Stimulated activated effector memory CD8-positive, alpha-beta T cell treated with anti-CD3 and anti-CD28 coated beads, Interleukin-12 subunit alpha, Interleukin-12 subunit beta, amount 100 ng/mL, for 72 hours (primary cell): ENCODE measurements at regions not wholly inside any gene's neighbourhood (a gene's known extent, or its start where the extent isn't known, plus 50 kb on each side); places are given as distances from the start of the nearest gene placed in this dataset.

ENCODE experiments used
- ATAC-seq: fragments of 150-1000 bp; cut with Tn5 transposase; 2 replicates; pipeline ENCODE4 v1.10.0; 2021
- DNase-seq, 2 donors: peaks; one replicate each; pipeline ENCODE4 v3.0.0; 2021 to 2022; ENCODE audit warnings: low spot score in 2 of 2
- H3K27ac Mint-ChIP-seq: one replicate; pipeline ENCODE4 v1.8.0; 2022; ENCODE audit warnings: mild to moderate bottlenecking, mixed read lengths
- H3K36me3 Mint-ChIP-seq: one replicate; pipeline ENCODE4 v1.8.0; 2022; ENCODE audit warnings: mild to moderate bottlenecking, mixed read lengths
- H3K4me1 Mint-ChIP-seq: one replicate; pipeline ENCODE4 v1.8.0; 2022; ENCODE audit warnings: mixed read lengths
- H3K4me3 Mint-ChIP-seq: one replicate; pipeline ENCODE4 v1.8.0; 2022; ENCODE audit warnings: mild to moderate bottlenecking, mixed read lengths
- H3K9me3 Mint-ChIP-seq: one replicate; pipeline ENCODE4 v1.8.0; 2022; ENCODE audit warnings: mixed read lengths

GRCh38 chr4:58644549-58644948 is 1534.4 kb upstream of the IGFBP7 start:
- ATAC-seq (no peak), DNase-seq (no peak)
- no peaks in the 10 kb centered on the region for H3K4me1 Mint-ChIP-seq
- no peak overlapping the region for H3K27ac Mint-ChIP-seq
- no peaks in the 10 kb centered on the region for H3K36me3 Mint-ChIP-seq
- no peak overlapping the region for H3K4me3 Mint-ChIP-seq
- peaks cover 25% of the 10 kb centered on the region for H3K9me3 Mint-ChIP-seq

GRCh38 chr4:58636381-58636780 is 1526.2 kb upstream of the IGFBP7 start:
- no peak for ATAC-seq
- H3K4me3 Mint-ChIP-seq = no peak overlapping the region
- H3K36me3 Mint-ChIP-seq = no peaks in the 10 kb centered on the region
- H3K9me3 Mint-ChIP-seq = peaks cover 41% of the 10 kb centered on the region
- no peak overlapping the region for H3K27ac Mint-ChIP-seq
- DNase-seq = no peak
- no peaks in the 10 kb centered on the region for H3K4me1 Mint-ChIP-seq

- ATAC-seq (no peak), DNase-seq (no peak)
- Mint-ChIP-seq H3K36me3 (no peaks in the 10 kb centered on the region), H3K4me3 (no peak overlapping the region), H3K4me1 (no peaks in the 10 kb centered on the region), H3K27ac (no peak overlapping the region), H3K9me3 (peaks cover 20% of the 10 kb centered on the region)
These were observed 1507.0 kb upstream of the IGFBP7 start for GRCh38 chr4:58617226-58617625.

GRCh38 chr4:58611012-58611411 is 1500.8 kb upstream of the IGFBP7 start:
- H3K9me3 Mint-ChIP-seq = peaks cover 15% of the 10 kb centered on the region
- ATAC-seq = no peak
- no peak overlapping the region for H3K4me3 Mint-ChIP-seq
- no peak overlapping the region for H3K27ac Mint-ChIP-seq
- no peak for DNase-seq
- H3K4me1 Mint-ChIP-seq = no peaks in the 10 kb centered on the region
- no peaks in the 10 kb centered on the region for H3K36me3 Mint-ChIP-seq

- Mint-ChIP-seq H3K36me3 (no peaks in the 10 kb centered on the region), H3K9me3 (peaks cover 7% of the 10 kb centered on the region), H3K27ac (no peak overlapping the region), H3K4me1 (no peaks in the 10 kb centered on the region), H3K4me3 (no peak overlapping the region)
- ATAC-seq (no peak), DNase-seq (no peak)
These were observed 1496.1 kb upstream of the IGFBP7 start for GRCh38 chr4:58606303-58606702.

- Mint-ChIP-seq H3K36me3 (no peaks in the 10 kb centered on the region), H3K4me3 (no peak overlapping the region), H3K27ac (no peak overlapping the region), H3K4me1 (no peaks in the 10 kb centered on the region), H3K9me3 (peaks cover 14% of the 10 kb centered on the region)
- DNase-seq (no peak), ATAC-seq (no peak)
These were observed 1493.8 kb upstream of the IGFBP7 start for GRCh38 chr4:58603951-58604350.

- H3K4me3 Mint-ChIP-seq = no peak overlapping the region
- no peak for ATAC-seq
- no peak for DNase-seq
- no peaks in the 10 kb centered on the region for H3K36me3 Mint-ChIP-seq
- H3K27ac Mint-ChIP-seq = no peak overlapping the region
- H3K4me1 Mint-ChIP-seq = no peaks in the 10 kb centered on the region
- H3K9me3 Mint-ChIP-seq = peaks cover 14% of the 10 kb centered on the region
These were observed 1492.7 kb upstream of the IGFBP7 start for GRCh38 chr4:58602731-58603359.

- ATAC-seq (no peak), DNase-seq (no peak)
- Mint-ChIP-seq H3K4me1 (no peaks in the 10 kb centered on the region), H3K27ac (no peak overlapping the region), H3K9me3 (peaks cover 14% of the 10 kb centered on the region), H3K4me3 (no peak overlapping the region), H3K36me3 (no peaks in the 10 kb centered on the region)
These were observed 1491.8 kb upstream of the IGFBP7 start for GRCh38 chr4:58602022-58602421.

- Mint-ChIP-seq H3K36me3 (no peaks in the 10 kb centered on the region), H3K9me3 (peaks cover 17% of the 10 kb centered on the region), H3K4me1 (no peaks in the 10 kb centered on the region), H3K4me3 (no peak overlapping the region), H3K27ac (no peak overlapping the region)
- ATAC-seq (no peak), DNase-seq (no peak)
These were observed 1490.1 kb upstream of the IGFBP7 start for GRCh38 chr4:58600290-58600689.

- Mint-ChIP-seq H3K4me1 (no peaks in the 10 kb centered on the region), H3K9me3 (peaks cover 25% of the 10 kb centered on the region), H3K4me3 (no peak overlapping the region), H3K36me3 (no peaks in the 10 kb centered on the region), H3K27ac (no peak overlapping the region)
- no peak for DNase-seq
- no peak for ATAC-seq
These were observed 1480.5 kb upstream of the IGFBP7 start for GRCh38 chr4:58590722-58591121.

- Mint-ChIP-seq H3K27ac (no peak overlapping the region), H3K9me3 (peaks cover 26% of the 10 kb centered on the region), H3K4me1 (no peaks in the 10 kb centered on the region), H3K4me3 (no peak overlapping the region), H3K36me3 (no peaks in the 10 kb centered on the region)
- no peak for DNase-seq
- no peak for ATAC-seq
These were observed 1477.7 kb upstream of the IGFBP7 start for GRCh38 chr4:58587856-58588255.

GRCh38 chr4:58566260-58566659 is 1456.1 kb upstream of the IGFBP7 start:
- Mint-ChIP-seq H3K4me3 (no peak overlapping the region), H3K4me1 (no peaks in the 10 kb centered on the region), H3K36me3 (no peaks in the 10 kb centered on the region), H3K9me3 (peaks cover 11% of the 10 kb centered on the region), H3K27ac (no peak overlapping the region)
- ATAC-seq (no peak), DNase-seq (no peak)

GRCh38 chr4:58564695-58565475 is 1454.7 kb upstream of the IGFBP7 start:
- Mint-ChIP-seq H3K9me3 (peaks cover 16% of the 10 kb centered on the region), H3K27ac (no peak overlapping the region), H3K4me3 (no peak overlapping the region), H3K4me1 (no peaks in the 10 kb centered on the region), H3K36me3 (no peaks in the 10 kb centered on the region)
- DNase-seq (no peak), ATAC-seq (no peak)

GRCh38 chr4:58561170-58561569 is 1451.0 kb upstream of the IGFBP7 start:
- ATAC-seq (no peak), DNase-seq (no peak)
- H3K4me3 Mint-ChIP-seq = no peak overlapping the region
- no peaks in the 10 kb centered on the region for H3K36me3 Mint-ChIP-seq
- H3K27ac Mint-ChIP-seq = no peak overlapping the region
- peaks cover 19% of the 10 kb centered on the region for H3K9me3 Mint-ChIP-seq
- no peaks in the 10 kb centered on the region for H3K4me1 Mint-ChIP-seq

- DNase-seq (no peak), ATAC-seq (no peak)
- Mint-ChIP-seq H3K27ac (no peak overlapping the region), H3K36me3 (no peaks in the 10 kb centered on the region), H3K4me3 (no peak overlapping the region), H3K4me1 (no peaks in the 10 kb centered on the region), H3K9me3 (peaks cover 19% of the 10 kb centered on the region)
These were observed 1450.6 kb upstream of the IGFBP7 start for GRCh38 chr4:58560736-58561135.

- H3K36me3 Mint-ChIP-seq = no peaks in the 10 kb centered on the region
- DNase-seq (no peak), ATAC-seq (no peak)
- H3K27ac Mint-ChIP-seq = no peak overlapping the region
- no peaks in the 10 kb centered on the region for H3K4me1 Mint-ChIP-seq
- H3K9me3 Mint-ChIP-seq = peaks cover 12% of the 10 kb centered on the region
- H3K4me3 Mint-ChIP-seq = no peak overlapping the region
These were observed 1443.5 kb upstream of the IGFBP7 start for GRCh38 chr4:58553679-58554078.
